Hindlimb muscle (tissue), 1 donor: ENCODE measurements at regions not wholly inside any gene's neighbourhood (a gene's known extent, or its start where the extent isn't known, plus 50 kb on each side); places are given as distances from the start of the nearest gene placed in this dataset.

Source experiments
- DNase-seq: peaks from one replicate; pipeline ENCODE4 v3.0.0-alpha.2; 2013

GRCh38 chr17:34699181-34699580, 119.8 kb downstream of the TMEM132E start:
- DNase-seq: no peak

DNA sequence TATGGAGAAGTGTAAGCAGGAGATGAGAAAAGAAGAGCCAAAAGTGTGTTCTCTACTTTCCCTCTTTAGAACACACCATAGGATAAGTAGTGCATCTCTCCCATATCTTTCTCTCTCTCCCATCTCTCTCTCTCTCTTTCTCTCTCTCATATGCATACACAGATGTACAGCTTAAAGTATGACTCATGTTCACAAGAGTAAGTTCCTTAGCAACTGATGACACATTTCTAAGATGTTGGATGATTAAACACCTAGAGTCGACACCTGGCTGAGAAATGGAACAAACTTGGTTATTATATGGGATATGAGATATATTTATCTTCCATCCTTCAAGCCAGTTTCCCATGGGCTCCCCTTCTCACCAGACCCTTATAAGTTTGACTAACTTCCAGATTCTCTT, 113.5 kb downstream of the TMEM132E start:
- DNase-seq: no peak
